ENCODE measurements at regions not wholly inside any gene's neighbourhood (a gene's known extent, or its start where the extent isn't known, plus 50 kb on each side); places are given as distances from the start of the nearest gene placed in this dataset.

DNA sequence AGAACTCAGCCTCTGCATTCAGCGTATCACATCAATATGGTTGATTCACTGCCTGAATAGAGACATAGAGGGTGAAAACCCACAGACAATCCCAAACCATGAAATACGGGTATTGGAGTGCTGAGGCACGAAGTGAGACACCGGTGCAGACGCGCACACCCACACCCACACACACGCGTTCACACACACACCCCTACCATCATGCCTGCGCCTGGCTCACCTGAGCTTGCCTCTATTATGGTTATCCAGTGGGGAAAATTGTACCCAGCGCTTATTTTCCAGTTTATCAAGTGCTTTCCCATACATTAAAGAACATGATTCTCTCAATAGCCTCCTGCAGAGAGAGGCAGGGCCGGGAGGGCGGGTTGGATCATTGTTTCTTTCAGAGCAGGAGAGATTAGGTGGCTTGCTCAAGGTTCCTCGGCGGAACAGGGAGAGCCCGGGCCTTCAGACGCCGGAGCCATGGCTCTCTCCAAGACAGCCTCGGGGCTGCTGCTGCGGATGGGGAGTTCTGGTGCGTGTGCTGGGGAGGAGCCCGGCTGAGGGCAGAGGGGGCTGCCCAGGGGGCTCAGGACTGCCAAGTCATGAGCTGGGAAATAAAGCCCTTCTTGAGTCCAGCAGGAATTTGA lies 78.9 kb upstream of the THY1 start:
- no peak for ATAC-seq (replicated peaks)
- peaks cover 15% of the 10 kb centered on the region for H3K27me3 Mint-ChIP-seq
- no peak overlapping the region for H3K27ac Mint-ChIP-seq
- H3K9me3 Mint-ChIP-seq = no peaks in the 10 kb centered on the region
- H3K4me1 Mint-ChIP-seq = no peaks in the 10 kb centered on the region
- H3K4me3 Mint-ChIP-seq = no peak overlapping the region
- H3K36me3 Mint-ChIP-seq (ENCODE audit: low read depth) = no peaks in the 10 kb centered on the region

DNA sequence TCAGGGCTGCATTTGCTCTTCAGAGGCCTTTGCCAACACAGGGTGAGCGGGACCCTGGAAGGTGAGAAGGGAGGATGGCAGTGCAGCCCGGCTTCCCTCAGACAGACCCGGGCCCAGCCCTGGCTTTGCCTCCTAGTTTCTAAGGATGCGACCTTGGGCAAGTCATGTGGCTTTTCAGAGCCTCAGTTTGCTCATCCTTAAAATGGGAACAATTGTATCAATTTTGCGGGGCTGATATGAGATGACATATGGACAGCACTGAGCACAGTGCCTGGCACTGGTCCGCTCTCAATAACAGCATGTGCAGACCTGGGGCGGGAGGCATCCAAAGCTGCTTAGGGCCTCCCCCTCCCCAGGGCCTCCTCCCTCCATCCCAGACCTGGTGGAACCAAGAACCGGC lies 74.7 kb upstream of the THY1 start:
- Mint-ChIP-seq H3K36me3 (ENCODE audit: low read depth) (no peaks in the 10 kb centered on the region), H3K27ac (no peak overlapping the region)
- no peak for ATAC-seq (replicated peaks)

DNA sequence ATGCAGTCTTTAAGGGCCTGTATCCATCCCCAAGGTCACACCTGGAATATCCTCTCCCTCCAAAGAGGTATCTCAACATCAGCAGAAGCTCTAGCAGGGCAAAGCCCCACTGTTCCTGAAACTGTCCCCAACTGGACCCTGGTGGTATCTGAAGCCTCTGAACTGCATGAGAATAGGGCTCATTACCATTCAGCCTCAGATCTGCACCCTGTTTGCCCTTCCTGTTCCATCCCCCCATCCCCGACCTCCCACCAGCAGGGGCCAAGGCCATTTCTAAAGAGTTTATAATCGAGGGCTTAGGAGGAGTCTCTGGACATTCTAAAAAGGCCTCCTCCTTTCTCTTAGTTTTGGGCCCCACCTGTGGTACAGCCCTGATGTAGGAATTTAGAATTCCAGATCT lies 74.0 kb upstream of the THY1 start:
- Mint-ChIP-seq H3K27ac (no peak overlapping the region), H3K36me3 (ENCODE audit: low read depth) (no peaks in the 10 kb centered on the region), H3K27me3 (peaks cover 26% of the 10 kb centered on the region), H3K4me3 (no peak overlapping the region), H3K4me1 (no peaks in the 10 kb centered on the region), H3K9me3 (no peaks in the 10 kb centered on the region)
- ATAC-seq (replicated peaks) = no peak

More for the DNA sequence above, 74.7 kb upstream of the THY1 start:
- no peaks in the 10 kb centered on the region for H3K9me3 Mint-ChIP-seq
- H3K4me1 Mint-ChIP-seq = no peaks in the 10 kb centered on the region
- H3K4me3 Mint-ChIP-seq = no peak overlapping the region
- peaks cover 28% of the 10 kb centered on the region for H3K27me3 Mint-ChIP-seq

DNA sequence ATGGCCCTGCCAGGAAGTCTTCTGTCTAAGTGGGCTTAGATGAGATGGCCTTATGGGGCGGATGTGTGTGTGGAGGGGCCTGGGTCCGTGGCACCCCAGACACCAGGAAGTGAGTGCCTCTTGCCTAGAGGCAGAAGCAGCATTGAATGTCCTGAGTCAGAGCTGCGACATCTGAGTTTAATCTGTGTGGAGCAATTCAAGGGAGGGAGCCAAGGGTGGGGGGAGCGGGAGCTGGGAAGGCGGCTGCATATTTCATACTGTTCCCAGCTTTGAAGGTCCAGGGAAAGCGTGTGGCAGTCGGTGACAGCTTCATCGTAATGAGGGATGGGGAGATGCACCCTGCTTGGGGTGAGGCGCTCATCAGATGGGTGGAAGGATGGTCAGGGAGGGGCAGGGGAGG lies 73.5 kb upstream of the THY1 start:
- Mint-ChIP-seq H3K27me3 (peaks cover 23% of the 10 kb centered on the region), H3K4me3 (no peak overlapping the region), H3K27ac (no peak overlapping the region), H3K9me3 (no peaks in the 10 kb centered on the region), H3K36me3 (ENCODE audit: low read depth) (no peaks in the 10 kb centered on the region), H3K4me1 (no peaks in the 10 kb centered on the region)
- ATAC-seq (replicated peaks) = no peak

DNA sequence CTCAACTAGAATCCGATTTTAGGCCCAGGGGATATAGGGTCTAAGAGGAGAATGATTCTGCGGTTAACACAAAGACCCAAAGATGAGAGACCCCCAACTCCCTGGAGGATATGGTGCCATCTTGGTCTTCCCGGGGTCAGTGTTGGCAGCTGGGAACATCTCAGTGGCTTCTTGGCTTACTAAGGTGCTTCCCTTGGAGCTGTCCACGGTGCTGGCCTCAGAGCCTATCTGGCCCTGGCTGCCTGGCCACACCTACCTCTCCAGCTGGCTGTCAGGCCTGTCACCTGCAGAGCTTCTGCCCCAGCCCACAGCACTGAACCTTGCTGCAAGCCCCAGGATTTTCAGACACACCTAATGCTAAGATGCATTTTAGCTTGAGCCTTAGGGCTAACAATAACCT lies 70.7 kb upstream of the THY1 start:
- Mint-ChIP-seq H3K27me3 (peaks cover 21% of the 10 kb centered on the region), H3K9me3 (no peaks in the 10 kb centered on the region), H3K36me3 (ENCODE audit: low read depth) (no peaks in the 10 kb centered on the region), H3K4me1 (no peaks in the 10 kb centered on the region), H3K4me3 (no peak overlapping the region), H3K27ac (no peak overlapping the region)
- ATAC-seq (replicated peaks) = no peak

DNA sequence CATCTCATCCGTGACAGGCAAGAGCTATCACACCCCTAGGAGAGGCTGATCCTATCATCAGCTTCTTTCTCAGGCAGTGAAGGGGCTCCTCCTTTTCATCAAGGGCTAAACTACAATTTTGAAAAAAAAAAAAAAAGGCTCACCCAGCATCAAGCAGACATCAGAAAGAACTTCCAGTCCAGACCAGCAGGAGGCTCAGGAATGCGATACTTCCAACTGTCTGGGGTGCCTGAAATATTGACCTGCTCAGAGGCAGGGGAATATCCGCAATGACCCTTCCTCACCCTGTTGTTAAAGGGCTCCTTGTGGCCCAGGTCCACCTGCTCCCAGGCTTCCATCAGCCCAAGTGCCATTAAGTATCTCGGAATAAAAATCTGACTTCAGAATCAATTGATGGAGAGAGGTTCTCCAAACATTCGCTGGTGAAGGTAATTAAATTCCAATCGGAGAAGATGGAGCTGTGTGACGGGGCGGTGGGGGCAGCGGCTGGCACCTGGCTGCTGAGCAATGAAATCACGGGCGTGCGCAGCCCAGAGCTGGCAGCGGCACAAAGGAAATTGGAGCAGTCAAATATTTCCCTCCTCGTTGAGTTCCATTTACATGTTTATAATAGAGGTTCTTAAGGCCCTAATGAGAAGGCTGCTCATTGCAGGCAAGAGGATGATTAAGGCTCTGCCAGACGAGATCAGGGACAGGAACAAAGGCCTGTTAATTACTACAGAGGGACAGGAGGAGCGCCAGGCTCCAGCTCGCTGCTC lies 69.0 kb upstream of the THY1 start:
- no peak for ATAC-seq (replicated peaks)
- Mint-ChIP-seq H3K27me3 (peaks cover 25% of the 10 kb centered on the region), H3K36me3 (ENCODE audit: low read depth) (no peaks in the 10 kb centered on the region), H3K27ac (no peak overlapping the region), H3K4me1 (no peaks in the 10 kb centered on the region), H3K9me3 (no peaks in the 10 kb centered on the region), H3K4me3 (no peak overlapping the region)

DNA sequence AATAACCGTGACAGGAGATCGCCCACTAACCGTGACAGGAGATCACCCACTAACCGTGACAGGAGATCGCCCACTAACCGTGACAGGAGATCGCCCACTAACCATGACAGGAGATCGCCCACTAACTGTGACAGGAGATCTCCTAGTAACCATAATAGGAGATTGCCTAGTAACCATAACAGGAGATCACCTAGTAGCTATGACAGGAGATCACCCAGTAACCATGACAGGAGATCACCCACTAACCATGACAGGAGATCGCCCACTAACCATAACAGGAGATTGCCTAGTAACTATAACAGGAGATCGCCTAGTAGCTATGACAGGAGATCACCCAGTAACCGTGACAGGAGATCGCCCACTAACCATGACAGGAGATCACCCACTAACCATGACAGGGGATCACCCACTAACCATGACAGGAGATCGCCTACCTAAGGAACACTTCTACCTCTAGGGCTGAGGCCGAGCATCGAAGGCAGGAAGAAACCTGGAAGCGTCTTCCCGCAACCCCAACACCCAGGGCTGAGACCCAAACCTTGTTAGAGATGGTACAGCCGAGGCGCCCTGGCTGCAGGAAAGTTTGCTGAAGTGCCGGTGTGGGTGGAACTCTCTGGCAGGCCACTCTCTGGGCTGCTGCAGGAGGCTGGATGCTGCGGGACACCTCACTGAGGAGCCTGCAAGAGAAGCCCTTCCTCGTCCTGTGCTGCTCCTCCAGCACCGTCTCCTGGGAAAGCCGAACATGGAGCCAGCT lies 67.5 kb upstream of the THY1 start:
- Mint-ChIP-seq H3K36me3 (ENCODE audit: low read depth) (no peaks in the 10 kb centered on the region), H3K27me3 (peaks cover 26% of the 10 kb centered on the region), H3K27ac (no peak overlapping the region)

DNA sequence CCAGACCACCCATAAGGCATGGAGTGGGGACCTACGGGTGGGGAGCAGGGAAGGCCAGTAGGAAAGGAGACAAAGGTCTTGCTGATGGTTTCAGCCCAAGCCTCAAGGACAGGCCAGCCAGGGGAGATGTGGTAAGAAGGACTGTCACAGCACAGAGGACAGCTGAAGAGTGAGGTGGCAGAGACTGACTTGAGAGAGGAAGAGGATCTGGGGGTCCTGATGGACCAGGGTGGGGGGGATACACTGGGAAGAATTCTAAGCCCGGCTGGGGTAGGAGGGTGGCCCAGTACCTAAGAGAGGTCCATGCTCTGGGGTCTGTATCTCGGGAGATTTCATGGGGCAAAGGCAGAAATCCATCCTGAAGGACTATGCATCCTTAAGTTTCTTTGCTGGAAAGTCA lies 66.1 kb upstream of the THY1 start:
- Mint-ChIP-seq H3K9me3 (no peaks in the 10 kb centered on the region), H3K27me3 (peaks cover 25% of the 10 kb centered on the region), H3K4me1 (no peaks in the 10 kb centered on the region), H3K4me3 (no peak overlapping the region), H3K27ac (no peak overlapping the region), H3K36me3 (ENCODE audit: low read depth) (no peaks in the 10 kb centered on the region)
- ATAC-seq (replicated peaks) = no peak

More for the DNA sequence above, 67.5 kb upstream of the THY1 start:
- Mint-ChIP-seq H3K4me1 (no peaks in the 10 kb centered on the region), H3K4me3 (no peak overlapping the region), H3K9me3 (no peaks in the 10 kb centered on the region)
- ATAC-seq (replicated peaks) = no peak

DNA sequence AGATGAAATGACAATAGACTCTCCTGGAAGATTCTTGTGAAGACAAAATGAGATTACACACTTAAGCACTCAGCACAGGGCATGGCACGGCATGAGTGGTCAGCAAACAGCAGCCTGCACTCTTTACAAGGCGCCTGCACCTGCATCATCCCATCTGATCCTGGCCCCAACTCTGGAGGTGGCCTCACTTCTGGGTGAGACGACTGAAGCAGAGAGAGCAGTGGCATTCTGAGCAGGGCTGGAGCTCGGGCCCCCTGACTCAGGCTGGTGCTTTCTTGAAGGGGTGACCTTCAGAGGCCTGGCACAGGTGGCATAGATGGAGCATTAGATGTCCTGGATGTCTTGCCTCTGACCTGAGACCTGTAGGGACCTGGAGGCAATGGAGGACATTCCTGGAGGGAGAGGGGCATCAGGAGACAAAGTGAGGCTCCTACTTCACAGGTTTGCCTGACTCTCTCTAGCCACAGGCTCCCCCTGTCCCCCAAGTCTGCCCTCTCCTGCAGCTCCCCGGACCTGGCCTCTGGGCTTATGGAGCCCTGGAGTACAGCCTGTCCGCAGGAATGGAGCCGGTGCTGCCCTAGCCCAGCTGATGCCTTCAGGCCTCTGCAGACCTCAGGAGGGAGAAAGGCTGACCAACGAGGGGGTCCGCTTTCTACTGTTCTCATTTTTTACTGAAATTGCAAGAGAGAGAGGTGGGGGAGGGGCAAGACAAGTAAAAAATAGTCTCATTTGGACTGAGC lies 65.5 kb upstream of the THY1 start:
- H3K4me1 Mint-ChIP-seq = no peaks in the 10 kb centered on the region
- H3K9me3 Mint-ChIP-seq = no peaks in the 10 kb centered on the region
- H3K27me3 Mint-ChIP-seq = peaks cover 25% of the 10 kb centered on the region
- no peak for ATAC-seq (replicated peaks)
- H3K27ac Mint-ChIP-seq = no peak overlapping the region
- no peaks in the 10 kb centered on the region for H3K36me3 Mint-ChIP-seq (ENCODE audit: low read depth)
- no peak overlapping the region for H3K4me3 Mint-ChIP-seq

DNA sequence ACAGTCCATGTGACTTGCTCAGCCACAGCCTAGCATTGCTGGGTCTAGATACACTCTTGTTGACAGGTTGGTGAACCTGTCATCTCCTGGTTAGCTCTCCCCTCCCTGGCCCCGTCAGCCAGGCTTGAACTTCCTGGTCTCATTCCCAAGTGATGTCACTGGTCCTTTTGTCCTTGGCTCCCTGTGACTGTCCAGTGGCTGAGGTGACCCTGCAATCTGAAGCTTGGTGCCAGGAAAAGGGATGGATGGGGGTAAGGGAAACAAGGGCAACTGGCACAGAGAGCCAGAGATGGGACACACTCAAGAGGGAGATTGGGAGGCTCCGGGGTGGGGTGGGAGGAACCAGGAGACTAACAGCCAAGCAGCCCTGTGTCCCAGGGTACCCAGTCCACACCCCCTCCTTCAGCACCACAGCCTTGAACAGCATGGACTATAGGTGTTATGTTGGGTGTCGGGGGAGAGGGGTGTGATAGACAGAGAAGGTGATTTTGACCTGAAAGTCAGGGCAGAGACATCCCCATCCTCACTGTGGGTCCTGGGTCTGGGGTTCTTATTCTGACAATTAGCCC lies 63.8 kb upstream of the THY1 start:
- H3K4me3 Mint-ChIP-seq = no peak overlapping the region
- peaks cover 29% of the 10 kb centered on the region for H3K27me3 Mint-ChIP-seq
- H3K4me1 Mint-ChIP-seq = no peaks in the 10 kb centered on the region
- no peaks in the 10 kb centered on the region for H3K36me3 Mint-ChIP-seq (ENCODE audit: low read depth)
- no peaks in the 10 kb centered on the region for H3K9me3 Mint-ChIP-seq
- ATAC-seq (replicated peaks) = no peak
- H3K27ac Mint-ChIP-seq = no peak overlapping the region

DNA sequence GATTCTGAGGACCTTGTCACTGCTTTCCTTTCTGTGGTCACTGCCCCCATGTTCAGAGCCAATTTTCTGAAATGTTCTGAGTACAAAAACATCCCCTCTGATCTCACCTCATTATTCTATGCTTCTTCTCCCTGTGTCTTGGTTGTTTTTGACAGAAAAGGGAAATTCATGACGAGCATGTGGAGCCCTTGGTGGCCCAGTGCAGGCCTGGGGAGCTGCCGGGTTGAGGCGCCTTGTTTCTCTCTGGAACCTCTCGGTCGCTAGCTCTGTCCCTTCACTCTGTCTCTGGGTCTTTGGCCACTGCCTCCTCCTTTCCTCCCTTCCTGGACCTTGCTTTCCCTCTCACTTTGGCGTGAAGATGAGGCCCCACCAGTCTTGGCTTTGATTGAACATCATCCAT lies 63.0 kb upstream of the THY1 start:
- no peak overlapping the region for H3K4me3 Mint-ChIP-seq
- no peaks in the 10 kb centered on the region for H3K9me3 Mint-ChIP-seq
- H3K4me1 Mint-ChIP-seq = peaks cover 4% of the 10 kb centered on the region
- no peaks in the 10 kb centered on the region for H3K36me3 Mint-ChIP-seq (ENCODE audit: low read depth)
- H3K27me3 Mint-ChIP-seq = peaks cover 32% of the 10 kb centered on the region
- no peak for ATAC-seq (replicated peaks)
- no peak overlapping the region for H3K27ac Mint-ChIP-seq

DNA sequence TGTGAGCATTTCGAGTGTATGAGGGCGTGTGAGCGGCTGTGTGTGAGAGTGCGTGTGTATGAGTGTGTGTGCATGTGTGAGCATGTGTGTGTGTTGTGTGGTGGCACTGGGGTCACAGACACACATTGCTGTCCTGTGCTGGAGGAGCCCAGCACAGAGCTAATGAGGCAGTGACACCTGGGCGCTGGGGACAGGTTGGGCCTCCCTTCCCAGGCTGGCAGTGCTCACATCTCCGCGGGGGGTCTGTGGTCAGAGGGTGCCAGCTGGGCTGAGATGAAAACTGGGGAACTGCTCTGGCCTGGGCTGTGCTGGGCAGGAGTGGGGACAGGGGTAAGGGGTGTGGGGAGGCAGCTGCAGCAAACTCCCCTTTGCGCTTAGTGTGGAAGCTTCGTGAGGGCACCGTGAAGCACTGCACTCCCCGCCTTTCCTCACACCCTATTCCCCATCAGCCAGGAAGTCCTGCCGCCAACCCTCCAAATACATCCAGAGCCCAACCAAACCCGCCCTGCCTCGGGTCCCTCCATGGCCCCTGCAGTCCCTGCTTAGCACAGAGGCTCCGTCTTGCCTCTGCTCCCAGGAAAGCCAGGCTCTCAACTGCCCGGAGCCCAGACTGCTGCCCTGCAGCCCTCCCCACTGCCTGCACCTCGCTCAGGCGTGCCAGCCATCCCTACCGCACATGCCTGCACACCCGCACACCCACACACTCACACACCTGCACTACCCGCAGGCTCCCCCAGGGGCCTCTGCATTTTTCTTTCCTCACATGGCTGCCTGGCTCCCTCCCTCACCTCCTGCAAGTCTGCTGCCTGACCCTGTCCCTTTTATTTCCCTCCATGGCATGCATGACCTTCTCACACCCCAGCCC lies 62.0 kb upstream of the THY1 start:
- no peak overlapping the region for H3K4me3 Mint-ChIP-seq
- H3K4me1 Mint-ChIP-seq = peaks cover 4% of the 10 kb centered on the region
- no peaks in the 10 kb centered on the region for H3K9me3 Mint-ChIP-seq
- no peak overlapping the region for H3K27ac Mint-ChIP-seq
- H3K27me3 Mint-ChIP-seq = peaks cover 37% of the 10 kb centered on the region
- ATAC-seq (replicated peaks) = no peak
- H3K36me3 Mint-ChIP-seq (ENCODE audit: low read depth) = no peaks in the 10 kb centered on the region

DNA sequence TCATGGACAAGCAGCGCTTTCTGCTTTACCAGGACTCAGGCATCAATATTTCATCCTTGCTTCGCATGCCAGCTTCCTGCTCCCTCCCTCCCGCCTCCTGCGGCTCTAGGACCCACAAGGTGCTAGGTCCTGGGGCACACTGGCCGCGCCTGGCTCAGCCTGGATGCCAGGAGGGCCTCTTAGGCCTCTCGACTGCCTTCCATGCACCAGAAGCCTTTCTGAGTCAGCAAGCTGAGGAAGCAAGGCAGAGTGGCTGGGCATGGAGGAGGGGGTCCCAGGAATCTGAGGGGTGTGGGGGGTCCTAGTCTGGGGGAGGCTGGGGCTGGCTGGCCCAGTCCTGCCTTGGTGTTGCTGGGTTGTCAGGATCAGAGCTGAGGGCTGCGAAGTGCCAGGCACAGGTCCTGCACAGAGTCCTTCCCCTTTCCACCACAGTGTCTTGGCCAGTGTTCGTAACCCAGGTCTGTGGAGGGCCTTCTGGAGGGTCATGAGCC lies 61.0 kb upstream of the THY1 start:
- Mint-ChIP-seq H3K4me3 (no peak overlapping the region), H3K36me3 (ENCODE audit: low read depth) (no peaks in the 10 kb centered on the region), H3K4me1 (peaks cover 4% of the 10 kb centered on the region), H3K9me3 (no peaks in the 10 kb centered on the region), H3K27me3 (peaks cover 36% of the 10 kb centered on the region), H3K27ac (no peak overlapping the region)
- no peak for ATAC-seq (replicated peaks)

Measured in activated T-helper 17 cell treated with anti-CD3 and anti-CD28 coated beads, Interleukin-2, amount 50 U/mL, for 72 hours (primary cell).